Subcutaneous abdominal adipose tissue (tissue), 5 donors: ENCODE measurements at regions not wholly inside any gene's neighbourhood (a gene's known extent, or its start where the extent isn't known, plus 50 kb on each side); places are given as distances from the start of the nearest gene placed in this dataset.
"Not testable (repeated sequence)": the region's sequence is repeated elsewhere in the genome, so short reads cannot be mapped to it uniquely, and the experiment has no call there.

Experiments
- H3K27ac ChIP-seq: one replicate; pipeline ENCODE4 v1.7.0; 2013; ENCODE audit warnings: low read depth, mild to moderate bottlenecking, inconsistent platforms, low read length, moderate library complexity
- H3K27me3 ChIP-seq, 5 donors: one replicate each; pipeline ENCODE4 v1.7.0; 2013; ENCODE audit warnings: low read length in 5 of 5, inconsistent platforms in 1 of 5; ENCODE audit not compliant: control insufficient read depth in 5 of 5, insufficient read depth in 4 of 5
- H3K36me3 ChIP-seq, 5 donors: one replicate each; pipeline ENCODE4 v1.7.0; 2013; ENCODE audit warnings: low read length in 5 of 5; ENCODE audit not compliant: control insufficient read depth in 5 of 5, insufficient read depth in 5 of 5
- H3K4me1 ChIP-seq, 5 donors: one replicate each; pipeline ENCODE4 v1.7.0; 2013; ENCODE audit warnings: low read length in 5 of 5, mild to moderate bottlenecking in 3 of 5, moderate library complexity in 1 of 5; ENCODE audit not compliant: control insufficient read depth in 5 of 5, insufficient read depth in 5 of 5
- H3K4me3 ChIP-seq, 5 donors: one replicate each; pipeline ENCODE4 v1.7.0; 2013; ENCODE audit warnings: low read length in 5 of 5, low read depth in 1 of 5
- H3K9ac ChIP-seq, 5 donors: one replicate each; pipeline ENCODE4 v1.7.0; 2013; ENCODE audit warnings: low read length in 5 of 5, mild to moderate bottlenecking in 4 of 5, moderate library complexity in 3 of 5
- H3K9me3 ChIP-seq, 5 donors: one replicate each; pipeline ENCODE4 v1.7.0; 2013; ENCODE audit warnings: low read length in 5 of 5; ENCODE audit not compliant: control insufficient read depth in 5 of 5
- donor health status: healthy.
- donor health status: healthy.
- donor health status: healthy.
- donor health status: healthy.
- donor health status: healthy.

- Histone ChIP-seq H3K9me3 (no peaks in the 10 kb centered on the region), H3K36me3 (no peaks in the 10 kb centered on the region), H3K27ac (no peak overlapping the region), H3K4me1 (no peaks in the 10 kb centered on the region), H3K27me3 (no peaks in the 10 kb centered on the region), H3K9ac (no peak overlapping the region), H3K4me3 (no peak overlapping the region)
Observed at GRCh38 chr3:33956206-33956605, 157.8 kb downstream of the PDCD6IP start.

- no peaks in the 10 kb centered on the region for H3K36me3 ChIP-seq
- no peaks in the 10 kb centered on the region for H3K4me1 ChIP-seq
- H3K9me3 ChIP-seq: peaks cover 0 to 2% (median 0%) of the 10 kb centered on the region in 5 donors
- no peaks in the 10 kb centered on the region for H3K27me3 ChIP-seq
- H3K27ac ChIP-seq: no peak overlapping the region
- H3K4me3 ChIP-seq: no peak overlapping the region
- no peak overlapping the region for H3K9ac ChIP-seq
Observed at GRCh38 chr3:33956776-33957175, 158.3 kb downstream of the PDCD6IP start.

- Histone ChIP-seq H3K36me3 (no peaks in the 10 kb centered on the region), H3K4me3 (no peak overlapping the region), H3K27me3 (no peaks in the 10 kb centered on the region), H3K9me3 (peaks cover 0 to 4% (median 0%) of the 10 kb centered on the region in 5 donors), H3K9ac (no peak overlapping the region), H3K4me1 (no peaks in the 10 kb centered on the region), H3K27ac (no peak overlapping the region)
Observed at GRCh38 chr3:33957176-33957575, 158.7 kb downstream of the PDCD6IP start.

GRCh38 chr3:33958661-33959060 is 160.2 kb downstream of the PDCD6IP start:
- Histone ChIP-seq H3K9me3 (peaks cover 3 to 12% (median 10%) of the 10 kb centered on the region in 5 donors), H3K36me3 (no peaks in the 10 kb centered on the region), H3K27me3 (no peaks in the 10 kb centered on the region), H3K4me1 (no peaks in the 10 kb centered on the region), H3K27ac (no peak overlapping the region), H3K9ac (no peak overlapping the region), H3K4me3 (no peak overlapping the region)

GRCh38 chr3:33962396-33962795 is 164.0 kb downstream of the PDCD6IP start:
- no peak overlapping the region for H3K9ac ChIP-seq
- no peaks in the 10 kb centered on the region for H3K4me1 ChIP-seq
- H3K4me3 ChIP-seq: no peak overlapping the region
- no peaks in the 10 kb centered on the region for H3K36me3 ChIP-seq
- no peak overlapping the region for H3K27ac ChIP-seq
- H3K27me3 ChIP-seq: no peaks in the 10 kb centered on the region
- H3K9me3 ChIP-seq: peaks cover 3 to 17% (median 13%) of the 10 kb centered on the region in 5 donors

- not testable (repeated sequence) for H3K4me1 ChIP-seq, H3K9me3 ChIP-seq, H3K4me3 ChIP-seq, H3K9ac ChIP-seq, H3K36me3 ChIP-seq, H3K27me3 ChIP-seq, H3K27ac ChIP-seq
Observed at GRCh38 chr3:33970180-33970579, 171.8 kb downstream of the PDCD6IP start.

- no peak overlapping the region for H3K9ac ChIP-seq
- H3K9me3 ChIP-seq: peaks cover 0 to 8% (median 6%) of the 10 kb centered on the region in 5 donors
- H3K4me1 ChIP-seq: no peaks in the 10 kb centered on the region
- no peaks in the 10 kb centered on the region for H3K27me3 ChIP-seq
- no peak overlapping the region for H3K4me3 ChIP-seq
- H3K36me3 ChIP-seq: no peaks in the 10 kb centered on the region
- H3K27ac ChIP-seq: no peak overlapping the region
Observed at GRCh38 chr3:33971055-33971454, 172.6 kb downstream of the PDCD6IP start.

- no peak overlapping the region for H3K27ac ChIP-seq
- H3K9me3 ChIP-seq: peaks cover 0 to 5% (median 3%) of the 10 kb centered on the region in 5 donors
- no peaks in the 10 kb centered on the region for H3K36me3 ChIP-seq
- no peak overlapping the region for H3K9ac ChIP-seq
- no peaks in the 10 kb centered on the region for H3K27me3 ChIP-seq
- H3K4me3 ChIP-seq: no peak overlapping the region
- no peaks in the 10 kb centered on the region for H3K4me1 ChIP-seq
Observed at GRCh38 chr3:33975463-33975862, 177.0 kb downstream of the PDCD6IP start.

- H3K36me3 ChIP-seq: no peaks in the 10 kb centered on the region
- H3K4me3 ChIP-seq: no peak overlapping the region
- no peaks in the 10 kb centered on the region for H3K27me3 ChIP-seq
- no peaks in the 10 kb centered on the region for H3K9me3 ChIP-seq
- no peak overlapping the region for H3K9ac ChIP-seq
- H3K27ac ChIP-seq: no peak overlapping the region
- no peaks in the 10 kb centered on the region for H3K4me1 ChIP-seq
Observed at GRCh38 chr3:33977227-33977626, 178.8 kb downstream of the PDCD6IP start.

GRCh38 chr3:33980252-33980651 is 181.8 kb downstream of the PDCD6IP start:
- Histone ChIP-seq H3K27ac (no peak overlapping the region), H3K9me3 (no peaks in the 10 kb centered on the region), H3K4me1 (no peaks in the 10 kb centered on the region), H3K36me3 (no peaks in the 10 kb centered on the region), H3K4me3 (no peak overlapping the region), H3K9ac (no peak overlapping the region), H3K27me3 (no peaks in the 10 kb centered on the region)

GRCh38 chr3:33982269-33982798 is 183.9 kb downstream of the PDCD6IP start:
- Histone ChIP-seq H3K4me1 (no peaks in the 10 kb centered on the region), H3K27ac (no peak overlapping the region), H3K36me3 (no peaks in the 10 kb centered on the region), H3K27me3 (no peaks in the 10 kb centered on the region), H3K4me3 (no peak overlapping the region), H3K9me3 (no peaks in the 10 kb centered on the region), H3K9ac (no peak overlapping the region)
